OCI-LY3 (cell line): ENCODE measurements at regions not wholly inside any gene's neighbourhood (a gene's known extent, or its start where the extent isn't known, plus 50 kb on each side); places are given as distances from the start of the nearest gene placed in this dataset.

ENCODE experiments used
- EZH2phosphoT487 ChIP-seq: fragments of 200-600 bp; shearing (Covaris generic); IDR thresholded peaks from 2 replicates; pipeline ENCODE4 v1.6.1; 2018; ENCODE audit warnings: antibody characterized with exemption, mixed run types, low read depth
- TF ChIP-seq, protein P1 (sequence below): fragments of 200-600, 300-600 bp; sonication (generic); IDR thresholded peaks from 2 replicates; pipeline ENCODE4 v1.5.1; 2014; ENCODE audit warnings: antibody characterized with exemption, low read length, low read depth

DNA sequence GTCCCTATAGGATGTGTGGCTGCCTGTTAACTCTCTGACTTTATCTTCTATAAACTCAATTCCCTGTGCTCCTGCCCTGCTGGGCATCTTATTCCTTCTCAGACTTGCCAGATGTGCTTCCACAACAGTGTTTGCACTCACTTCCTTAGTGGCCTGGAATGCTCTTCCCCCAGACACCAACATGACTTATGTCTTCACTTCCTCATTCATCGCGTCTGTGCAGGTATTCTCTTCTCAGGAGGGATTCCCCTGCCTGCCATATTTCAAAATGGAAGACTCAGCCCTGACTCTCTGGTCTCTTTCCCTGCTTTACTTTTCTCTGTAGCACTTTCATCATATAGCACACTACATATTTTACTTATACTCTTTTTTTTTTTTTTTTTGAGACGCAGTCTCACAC lies 344.0 kb downstream of the CENPC start:
- TF ChIP-seq, protein P1, sequence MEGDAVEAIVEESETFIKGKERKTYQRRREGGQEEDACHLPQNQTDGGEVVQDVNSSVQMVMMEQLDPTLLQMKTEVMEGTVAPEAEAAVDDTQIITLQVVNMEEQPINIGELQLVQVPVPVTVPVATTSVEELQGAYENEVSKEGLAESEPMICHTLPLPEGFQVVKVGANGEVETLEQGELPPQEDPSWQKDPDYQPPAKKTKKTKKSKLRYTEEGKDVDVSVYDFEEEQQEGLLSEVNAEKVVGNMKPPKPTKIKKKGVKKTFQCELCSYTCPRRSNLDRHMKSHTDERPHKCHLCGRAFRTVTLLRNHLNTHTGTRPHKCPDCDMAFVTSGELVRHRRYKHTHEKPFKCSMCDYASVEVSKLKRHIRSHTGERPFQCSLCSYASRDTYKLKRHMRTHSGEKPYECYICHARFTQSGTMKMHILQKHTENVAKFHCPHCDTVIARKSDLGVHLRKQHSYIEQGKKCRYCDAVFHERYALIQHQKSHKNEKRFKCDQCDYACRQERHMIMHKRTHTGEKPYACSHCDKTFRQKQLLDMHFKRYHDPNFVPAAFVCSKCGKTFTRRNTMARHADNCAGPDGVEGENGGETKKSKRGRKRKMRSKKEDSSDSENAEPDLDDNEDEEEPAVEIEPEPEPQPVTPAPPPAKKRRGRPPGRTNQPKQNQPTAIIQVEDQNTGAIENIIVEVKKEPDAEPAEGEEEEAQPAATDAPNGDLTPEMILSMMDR, result no peak
- no peak for TF ChIP-seq EZH2phosphoT487
